ENCODE measurements at regions not wholly inside any gene's neighbourhood (a gene's known extent, or its start where the extent isn't known, plus 50 kb on each side); places are given as distances from the start of the nearest gene placed in this dataset.
A peak's percentile ranks its signal among the peaks of the same experiment; 100 is the strongest.

DNA sequence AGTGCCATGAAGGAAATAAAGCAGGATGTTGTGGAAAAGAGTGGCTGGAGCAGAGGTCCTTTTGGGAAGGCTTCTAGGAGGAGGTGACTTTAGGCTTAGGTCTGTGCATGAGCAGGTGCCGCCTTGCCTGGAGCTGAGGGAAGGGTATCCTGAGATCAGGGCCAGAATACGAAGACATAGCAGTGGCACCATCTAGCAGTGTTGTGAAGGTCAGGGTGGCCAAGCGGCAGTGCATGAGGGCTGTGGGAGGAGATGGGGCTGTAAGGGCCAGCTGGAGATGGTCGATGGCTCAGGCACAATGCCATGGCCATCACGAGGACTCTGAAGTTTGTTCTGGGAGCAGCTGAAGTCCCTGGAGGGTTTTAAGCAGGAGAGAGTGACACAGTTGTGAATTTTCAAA, 219.5 kb downstream of the PTPRU start:
- TF ChIP-seq CTBP1 (IDR thresholded peaks at IDR 0.05; ENCODE audit: borderline replicate concordance) = no peak
- no peak for TF ChIP-seq BHLHE40 (IDR thresholded peaks at IDR 0.05; ENCODE audit: borderline replicate concordance)
- TF ChIP-seq NFRKB (IDR thresholded peaks at IDR 0.05) = no peak
- TF ChIP-seq, protein P1, sequence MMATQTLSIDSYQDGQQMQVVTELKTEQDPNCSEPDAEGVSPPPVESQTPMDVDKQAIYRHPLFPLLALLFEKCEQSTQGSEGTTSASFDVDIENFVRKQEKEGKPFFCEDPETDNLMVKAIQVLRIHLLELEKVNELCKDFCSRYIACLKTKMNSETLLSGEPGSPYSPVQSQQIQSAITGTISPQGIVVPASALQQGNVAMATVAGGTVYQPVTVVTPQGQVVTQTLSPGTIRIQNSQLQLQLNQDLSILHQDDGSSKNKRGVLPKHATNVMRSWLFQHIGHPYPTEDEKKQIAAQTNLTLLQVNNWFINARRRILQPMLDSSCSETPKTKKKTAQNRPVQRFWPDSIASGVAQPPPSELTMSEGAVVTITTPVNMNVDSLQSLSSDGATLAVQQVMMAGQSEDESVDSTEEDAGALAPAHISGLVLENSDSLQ (IDR thresholded peaks at IDR 0.05) = no peak
- TF ChIP-seq TARDBP (IDR thresholded peaks at IDR 0.05) = no peak
- TF ChIP-seq ARNT (IDR thresholded peaks at IDR 0.05) = no peak
- TF ChIP-seq FOXM1 (IDR thresholded peaks at IDR 0.05; ENCODE audit: borderline replicate concordance) = no peak
- TF ChIP-seq ZNF384 (IDR thresholded peaks at IDR 0.05) = no peak
- no peak for TF ChIP-seq SUZ12 (IDR thresholded peaks at IDR 0.05)
- no peak for TF ChIP-seq FOXK2 (IDR thresholded peaks at IDR 0.05)
- TF ChIP-seq L3MBTL2 (conservative IDR thresholded peaks at IDR 0.05) = no peak
- TF ChIP-seq HDGF (IDR thresholded peaks at IDR 0.05; ENCODE audit: borderline replicate concordance) = no peak
- TF ChIP-seq SP1 (IDR thresholded peaks at IDR 0.05) = no peak
- TF ChIP-seq FOXA1 (IDR thresholded peaks at IDR 0.05) = no peak
- no peak for TF ChIP-seq ELF4 (IDR thresholded peaks at IDR 0.05)
- TF ChIP-seq LEF1 (IDR thresholded peaks at IDR 0.05; ENCODE audit: borderline replicate concordance) = no peak
- ChIA-PET CTCF (no interaction called here), POLR2A (no interaction called here)
- DNase-seq (ENCODE audit: extremely low spot score) = no peak

DNA sequence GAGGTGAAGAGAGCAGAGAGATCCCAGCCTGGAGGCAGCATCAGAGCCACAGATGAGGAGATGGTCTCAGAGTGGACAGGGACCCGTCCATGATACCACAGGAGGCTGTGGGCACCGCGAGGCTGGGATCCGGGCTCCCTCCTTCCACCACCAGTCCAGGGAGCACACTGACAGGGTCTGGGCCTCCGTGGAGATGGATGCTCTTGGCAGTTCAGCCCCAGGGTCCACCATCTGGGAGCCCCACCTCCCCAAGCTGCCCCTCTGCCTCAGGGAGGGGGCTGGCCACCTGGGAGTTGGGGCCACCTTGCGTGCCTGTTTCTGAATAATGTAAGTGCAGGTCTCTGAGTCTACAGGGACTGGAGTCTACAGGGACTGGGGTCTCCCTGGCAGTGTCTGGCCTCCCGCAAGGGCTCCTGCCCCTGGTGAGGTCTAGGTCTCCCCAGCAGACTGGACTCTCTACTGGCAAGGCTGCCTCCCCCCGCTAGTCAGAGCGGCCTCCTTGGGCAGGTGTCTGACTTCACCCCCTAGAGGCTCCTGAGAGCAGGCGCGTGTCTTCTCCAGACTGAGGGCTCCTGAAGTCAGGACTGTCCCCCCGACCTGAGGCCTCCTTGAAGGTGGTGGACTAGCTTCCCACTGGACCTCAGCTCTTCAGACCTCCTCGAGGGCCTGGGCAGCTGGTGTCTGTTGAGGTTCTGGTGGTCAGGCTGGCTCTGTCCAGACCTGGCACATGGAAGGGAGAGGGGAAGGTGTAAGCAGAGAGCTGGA, 218.5 kb downstream of the PTPRU start:
- ChIA-PET CTCF (no interaction called here), POLR2A (no interaction called here)
- TF ChIP-seq, protein P1 (IDR thresholded peaks at IDR 0.05) = no peak
- TF ChIP-seq ELF4 (IDR thresholded peaks at IDR 0.05) (no peak), TARDBP (IDR thresholded peaks at IDR 0.05) (no peak), ZNF384 (IDR thresholded peaks at IDR 0.05) (no peak), L3MBTL2 (conservative IDR thresholded peaks at IDR 0.05) (no peak), FOXM1 (IDR thresholded peaks at IDR 0.05; ENCODE audit: borderline replicate concordance) (no peak), SP1 (IDR thresholded peaks at IDR 0.05) (no peak)
- DNase-seq (ENCODE audit: extremely low spot score) = no peak

DNA sequence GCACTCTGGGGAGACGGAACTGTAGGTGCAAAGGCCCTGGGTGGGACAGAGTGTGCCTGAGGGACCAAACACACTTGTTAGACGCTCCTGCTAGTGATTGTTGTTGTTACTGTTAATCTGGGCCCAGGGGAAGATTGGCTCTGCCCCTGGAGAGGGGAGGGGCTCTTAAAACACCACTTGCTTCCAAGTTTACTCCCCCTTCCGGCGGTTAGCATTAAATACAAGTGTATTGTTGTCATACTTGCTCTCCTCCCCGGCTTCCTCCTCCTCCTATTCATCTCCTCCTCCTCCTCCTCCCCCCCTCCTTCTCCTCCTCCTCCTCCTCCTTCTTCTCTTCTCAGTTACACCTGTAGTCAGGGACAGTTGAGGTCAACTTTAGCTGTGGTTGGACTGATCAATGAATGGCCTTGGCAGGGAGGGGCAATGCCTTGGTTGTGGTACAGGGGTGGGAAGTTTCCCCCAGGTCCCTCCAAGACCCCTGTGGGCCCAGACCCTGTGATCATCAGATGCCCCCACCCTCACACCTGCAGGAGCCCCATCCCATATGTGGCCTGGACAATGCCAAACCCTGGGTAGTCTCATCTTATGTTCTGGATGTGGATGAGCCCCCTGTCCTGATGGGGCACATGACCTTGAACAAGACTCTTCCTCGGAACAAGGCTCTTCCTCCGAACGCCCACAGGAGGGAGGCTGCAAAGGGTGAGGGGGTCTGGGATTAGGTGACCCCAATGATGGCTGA, 217.3 kb downstream of the PTPRU start:
- DNase-seq (ENCODE audit: extremely low spot score) = peak; percentile 88
- ChIA-PET POLR2A (no interaction called here), CTCF (no interaction called here)
- TF ChIP-seq SP1 (IDR thresholded peaks at IDR 0.05) (no peak), CTBP1 (IDR thresholded peaks at IDR 0.05; ENCODE audit: borderline replicate concordance) (no peak), ELF4 (IDR thresholded peaks at IDR 0.05) (no peak), FOXM1 (IDR thresholded peaks at IDR 0.05; ENCODE audit: borderline replicate concordance) (no peak), BHLHE40 (IDR thresholded peaks at IDR 0.05; ENCODE audit: borderline replicate concordance) (no peak)

DNA sequence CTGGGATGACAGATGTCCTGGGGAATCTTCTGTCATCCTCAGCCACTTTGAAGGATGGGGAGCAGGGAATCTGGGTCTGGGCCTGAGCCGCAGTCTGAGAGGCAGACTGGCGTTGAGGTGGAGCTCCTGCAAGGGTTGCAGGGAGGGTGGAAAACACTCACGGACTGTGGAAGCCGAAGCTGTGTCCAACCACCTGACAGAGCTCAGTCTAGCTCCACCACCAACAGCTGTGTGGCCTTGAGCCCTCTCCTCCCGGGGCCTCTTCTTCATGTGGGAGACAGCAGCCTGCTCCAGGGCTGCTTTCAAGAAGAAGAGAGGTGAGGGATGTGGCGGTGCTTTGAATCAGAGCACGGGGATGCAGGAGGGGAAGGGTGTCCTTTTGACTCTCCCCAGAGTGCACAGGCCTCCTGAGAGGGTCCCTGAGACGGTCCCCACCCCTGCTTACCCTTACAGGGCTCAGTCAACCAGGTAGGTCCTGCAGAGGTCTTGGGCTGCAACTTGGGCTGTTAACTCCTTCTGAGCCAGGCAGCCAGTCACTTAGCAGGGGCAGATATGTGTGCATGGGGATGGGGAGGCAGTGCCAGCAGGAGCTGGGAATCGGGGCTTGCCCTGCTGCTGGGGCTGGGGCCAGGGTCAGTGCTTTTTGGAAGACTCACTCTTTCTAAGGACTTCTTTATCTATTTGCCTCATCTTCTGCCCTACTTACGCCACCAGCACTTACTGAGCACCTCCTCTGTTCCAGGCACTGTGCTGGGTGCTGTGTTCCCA, 216.3 kb downstream of the PTPRU start:
- ChIA-PET POLR2A (no interaction called here), CTCF (no interaction called here)
- no peak for TF ChIP-seq FOXM1 (IDR thresholded peaks at IDR 0.05; ENCODE audit: borderline replicate concordance)
- DNase-seq (ENCODE audit: extremely low spot score) = no peak

DNA sequence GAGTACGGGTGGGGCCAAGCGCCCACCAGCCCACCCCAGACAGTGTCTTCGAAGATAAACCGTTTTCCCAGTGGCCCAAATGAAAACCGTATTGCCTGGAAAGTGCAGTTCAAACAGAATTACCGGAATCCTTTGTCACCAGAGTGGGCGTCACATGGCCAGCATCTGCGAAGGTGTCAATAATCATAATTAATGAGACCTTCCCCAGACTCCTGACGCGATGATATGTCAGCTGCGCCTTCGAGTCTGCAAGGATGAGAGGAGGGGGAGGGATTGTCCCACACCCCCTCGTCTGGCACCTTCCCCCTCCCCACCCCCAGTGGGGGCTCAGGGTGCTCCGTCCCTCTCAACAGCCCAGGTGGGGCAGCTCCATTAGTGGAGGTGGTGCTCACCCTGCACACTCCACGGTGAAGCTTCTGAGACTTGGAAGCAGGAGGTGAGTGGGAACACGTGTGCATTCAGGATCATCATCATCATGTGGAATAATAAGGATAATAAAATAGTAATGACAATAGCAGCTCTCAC, 215.1 kb downstream of the PTPRU start:
- TF ChIP-seq CTBP1 (IDR thresholded peaks at IDR 0.05; ENCODE audit: borderline replicate concordance) (no peak), L3MBTL2 (conservative IDR thresholded peaks at IDR 0.05) (no peak), BHLHE40 (IDR thresholded peaks at IDR 0.05; ENCODE audit: borderline replicate concordance) (no peak), SUZ12 (IDR thresholded peaks at IDR 0.05) (no peak), HDGF (IDR thresholded peaks at IDR 0.05; ENCODE audit: borderline replicate concordance) (no peak), FOXK2 (IDR thresholded peaks at IDR 0.05) (no peak), NFRKB (IDR thresholded peaks at IDR 0.05) (no peak), FOXA1 (IDR thresholded peaks at IDR 0.05) (no peak), FOXM1 (IDR thresholded peaks at IDR 0.05; ENCODE audit: borderline replicate concordance) (no peak), ARNT (IDR thresholded peaks at IDR 0.05) (no peak), LEF1 (IDR thresholded peaks at IDR 0.05; ENCODE audit: borderline replicate concordance) (no peak), ZNF384 (IDR thresholded peaks at IDR 0.05) (no peak), SP1 (IDR thresholded peaks at IDR 0.05) (no peak), ELF4 (IDR thresholded peaks at IDR 0.05) (no peak)
- ChIA-PET CTCF (no interaction called here), POLR2A (no interaction called here)
- no peak for DNase-seq (ENCODE audit: extremely low spot score)

DNA sequence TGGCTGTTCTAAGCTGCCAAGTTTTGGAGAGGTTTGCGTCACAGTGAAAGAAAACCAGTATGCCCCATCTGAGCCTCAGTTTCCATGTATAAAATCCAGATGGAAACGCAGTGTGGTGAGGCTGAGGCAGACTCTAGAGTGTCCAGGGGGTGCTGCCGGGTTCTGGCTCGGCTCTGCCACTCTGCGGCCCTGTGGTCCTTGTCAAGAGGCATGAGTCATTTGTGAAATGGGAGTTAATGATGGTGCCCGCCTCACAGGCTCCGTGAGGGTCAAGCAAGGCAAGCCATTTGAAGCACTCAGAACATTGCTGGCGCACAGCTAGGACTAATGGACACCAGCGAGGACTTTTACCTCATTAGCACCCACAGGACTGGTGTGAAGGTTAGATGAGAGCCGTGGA, 214.3 kb downstream of the PTPRU start:
- ChIA-PET POLR2A (no interaction called here), CTCF (no interaction called here)
- no peak for DNase-seq (ENCODE audit: extremely low spot score)
- TF ChIP-seq FOXK2 (IDR thresholded peaks at IDR 0.05) (no peak), BHLHE40 (IDR thresholded peaks at IDR 0.05; ENCODE audit: borderline replicate concordance) (no peak), CTBP1 (IDR thresholded peaks at IDR 0.05; ENCODE audit: borderline replicate concordance) (no peak), ELF4 (IDR thresholded peaks at IDR 0.05) (no peak), SP1 (IDR thresholded peaks at IDR 0.05) (no peak)
